Hepatocyte (in vitro differentiated cells): ENCODE measurements at regions not wholly inside any gene's neighbourhood (a gene's known extent, or its start where the extent isn't known, plus 50 kb on each side); places are given as distances from the start of the nearest gene placed in this dataset.

Experiments
- EZH2 ChIP-seq: fragments of 200-600 bp; sonication (generic); IDR thresholded peaks from 2 replicates; pipeline ENCODE4 v1.6.1; 2016; ENCODE audit warnings: antibody characterized with exemption, mild to moderate bottlenecking, borderline replicate concordance
- EZH2phosphoT487 ChIP-seq: fragments of 200-600 bp; sonication (generic); IDR thresholded peaks from one replicate; pipeline ENCODE4 v1.6.1; 2018; ENCODE audit warnings: antibody characterized with exemption, mild to moderate bottlenecking, low read depth, moderate library complexity; ENCODE audit not compliant: unreplicated experiment, severe bottlenecking
- TF ChIP-seq, protein P1 (sequence below): fragments of 200-600 bp; sonication (generic); IDR thresholded peaks from 2 replicates; pipeline ENCODE4 v1.5.1; 2016; ENCODE audit warnings: antibody characterized with exemption, mild to moderate bottlenecking; ENCODE audit not compliant: poor library complexity

GRCh38 chr7:51620706-51621105 lies 304.1 kb upstream of the COBL start:
- TF ChIP-seq, protein P1, sequence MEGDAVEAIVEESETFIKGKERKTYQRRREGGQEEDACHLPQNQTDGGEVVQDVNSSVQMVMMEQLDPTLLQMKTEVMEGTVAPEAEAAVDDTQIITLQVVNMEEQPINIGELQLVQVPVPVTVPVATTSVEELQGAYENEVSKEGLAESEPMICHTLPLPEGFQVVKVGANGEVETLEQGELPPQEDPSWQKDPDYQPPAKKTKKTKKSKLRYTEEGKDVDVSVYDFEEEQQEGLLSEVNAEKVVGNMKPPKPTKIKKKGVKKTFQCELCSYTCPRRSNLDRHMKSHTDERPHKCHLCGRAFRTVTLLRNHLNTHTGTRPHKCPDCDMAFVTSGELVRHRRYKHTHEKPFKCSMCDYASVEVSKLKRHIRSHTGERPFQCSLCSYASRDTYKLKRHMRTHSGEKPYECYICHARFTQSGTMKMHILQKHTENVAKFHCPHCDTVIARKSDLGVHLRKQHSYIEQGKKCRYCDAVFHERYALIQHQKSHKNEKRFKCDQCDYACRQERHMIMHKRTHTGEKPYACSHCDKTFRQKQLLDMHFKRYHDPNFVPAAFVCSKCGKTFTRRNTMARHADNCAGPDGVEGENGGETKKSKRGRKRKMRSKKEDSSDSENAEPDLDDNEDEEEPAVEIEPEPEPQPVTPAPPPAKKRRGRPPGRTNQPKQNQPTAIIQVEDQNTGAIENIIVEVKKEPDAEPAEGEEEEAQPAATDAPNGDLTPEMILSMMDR, result no peak
- no peak for TF ChIP-seq EZH2phosphoT487
- no peak for TF ChIP-seq EZH2
